Panc1 (cell line): ENCODE measurements at regions not wholly inside any gene's neighbourhood (a gene's known extent, or its start where the extent isn't known, plus 50 kb on each side); places are given as distances from the start of the nearest gene placed in this dataset.

ENCODE experiments used
- ATAC-seq: fragments of 200-7000 bp; cut with Tn5 transposase; 2 replicates; pipeline ENCODE4 v1.9.1; 2020; ENCODE audit warnings: mild to moderate bottlenecking, moderate library complexity
- BruUV-seq: library from RNA; stranded (reverse); fragments of 400-500 nt; replicated peaks from 2 replicates; lab custom pipeline; 2021; lab: Mats Ljungman, UMichigan
- CTCF ChIA-PET: fragments of 300-600 bp; sonication (Branson Sonifier 250); formaldehyde crosslinking; loops from one replicate; lab custom pipeline; 2022; ENCODE audit warnings: antibody characterized with exemption; lab: Charles Lee
- POLR2A ChIA-PET: fragments of 300-600 bp; sonication (Branson Sonifier 250); formaldehyde crosslinking; loops from one replicate; lab custom pipeline; 2022; ENCODE audit warnings: antibody characterized with exemption; lab: Charles Lee
- DNase-seq: peaks from one replicate; pipeline ENCODE4 v3.0.0-alpha.2; 2010; ENCODE audit warnings: low read depth, low spot score
- H3K27ac ChIP-seq: 2 replicates; pipeline ENCODE4 v1.5.1; 2011; ENCODE audit warnings: mild to moderate bottlenecking, low read length, inconsistent platforms
- H3K27me3 ChIP-seq: fragments of 200-500 bp; sonication (Bioruptor generic); 2 replicates; pipeline ENCODE4 v1.6.0; 2014; ENCODE audit warnings: low read length, inconsistent platforms; ENCODE audit not compliant: control insufficient read depth, insufficient read depth
- H3K36me3 ChIP-seq: fragments of 200-500 bp; sonication (Bioruptor generic); 2 replicates; pipeline ENCODE4 v1.5.1; 2014; ENCODE audit warnings: inconsistent platforms, mild to moderate bottlenecking, low read length, moderate library complexity; ENCODE audit not compliant: control insufficient read depth, insufficient read depth
- H3K4me1 ChIP-seq: 2 replicates; pipeline ENCODE4 v1.5.1; 2011; ENCODE audit warnings: inconsistent platforms, mild to moderate bottlenecking, low read length, moderate library complexity; ENCODE audit not compliant: control insufficient read depth, insufficient read depth
- H3K4me3 ChIP-seq, 2 experiments: 2 replicates each; pipeline ENCODE4 v1.5.1; 2011 to 2012; ENCODE audit warnings: low read depth in 2 of 2, low read length in 2 of 2, mild to moderate bottlenecking in 2 of 2, inconsistent platforms in 1 of 2, moderate library complexity in 1 of 2
- H3K9me3 ChIP-seq: fragments of 200-500 bp; sonication (Bioruptor generic); 2 replicates; pipeline ENCODE4 v1.5.1; 2014; ENCODE audit warnings: low read depth, mild to moderate bottlenecking, inconsistent platforms, low read length, moderate library complexity; ENCODE audit not compliant: control insufficient read depth, insufficient read depth
- CTCF ChIP-seq: fragments of 450-650 bp; IDR thresholded peaks from 2 replicates; pipeline ENCODE4 v1.5.1; 2017; ENCODE audit warnings: mild to moderate bottlenecking
- POLR2AphosphoS5 ChIP-seq: IDR thresholded peaks from 2 replicates; pipeline ENCODE4 v1.6.1; 2012; ENCODE audit warnings: mild to moderate bottlenecking, low read depth, low read length, moderate library complexity
- REST ChIP-seq, 2 experiments: IDR thresholded peaks; 2 replicates each; pipeline ENCODE4 v1.6.1; 2011 to 2012; ENCODE audit warnings: low read depth in 2 of 2, control low read depth in 1 of 2, low read length in 1 of 2, mild to moderate bottlenecking in 1 of 2, moderate library complexity in 1 of 2; ENCODE audit not compliant: insufficient read depth in 1 of 2
- SIN3A ChIP-seq: IDR thresholded peaks from 2 replicates; pipeline ENCODE4 v1.6.1; 2012; ENCODE audit warnings: low read depth, mild to moderate bottlenecking, low read length, moderate library complexity, borderline replicate concordance; ENCODE audit not compliant: insufficient read depth
- TCF7L2 ChIP-seq: IDR thresholded peaks from 2 replicates; pipeline ENCODE4 v1.6.1; 2011; ENCODE audit warnings: mild to moderate bottlenecking, low read depth, low read length, inconsistent platforms
- in situ Hi-C: cut with HindIII; loops from 2 replicates; pipeline ENCODE4 v1.10.0; 2016; ENCODE audit warnings: low sequenced_read_pairs, low pct_unique_long_range_greater_than_20kb
- intact Hi-C: fragments of 100-400 bp; cut with micrococcal nuclease; formaldehyde crosslinking; loops from one replicate; pipeline ENCODE4 v1.10.0; 2022; ENCODE audit not compliant: unreplicated experiment

GRCh38 chr4:121551881-121552280 lies 144.9 kb downstream of the ANXA5 start:
- Histone ChIP-seq H3K27me3 (no peaks in the 10 kb centered on the region), H3K9me3 (no peaks in the 10 kb centered on the region), H3K36me3 (no peaks in the 10 kb centered on the region), H3K27ac (no peak overlapping the region), H3K4me1 (no peaks in the 10 kb centered on the region), H3K4me3 (no peak overlapping the region)
- CTCF ChIA-PET = no interaction called here
- intact Hi-C loops = no loop called here
- TF ChIP-seq SIN3A (no peak), CTCF (no peak), POLR2AphosphoS5 (no peak), TCF7L2 (no peak), REST (IDR thresholded peaks at IDR 0.05; ENCODE audit: insufficient read depth in 1 of 2, low read depth in 2 of 2, low read length in 1 of 2) (no peak)
- no peak for DNase-seq
- in situ Hi-C loops = no loop called here
- BruUV-seq = no TSS peak
- POLR2A ChIA-PET = no interaction called here
- no peak for ATAC-seq

- no peak overlapping the region for H3K4me3 ChIP-seq
- intact Hi-C loops (no loop called here), in situ Hi-C loops (no loop called here)
- CTCF ChIA-PET = no interaction called here
- DNase-seq (no peak), ATAC-seq (no peak)
- H3K27me3 ChIP-seq = no peaks in the 10 kb centered on the region
- TF ChIP-seq REST (IDR thresholded peaks at IDR 0.05; ENCODE audit: insufficient read depth in 1 of 2, low read depth in 2 of 2, low read length in 1 of 2) = no peak
- TF ChIP-seq SIN3A = no peak
- TF ChIP-seq TCF7L2 = no peak
- TF ChIP-seq CTCF = no peak
- no peak for TF ChIP-seq POLR2AphosphoS5
- H3K4me1 ChIP-seq = no peaks in the 10 kb centered on the region
- no peak overlapping the region for H3K27ac ChIP-seq
- H3K9me3 ChIP-seq = no peaks in the 10 kb centered on the region
- no TSS peak for BruUV-seq
- POLR2A ChIA-PET = no interaction called here
- H3K36me3 ChIP-seq = no peaks in the 10 kb centered on the region
Measured at GRCh38 chr4:121551271-121551670, 145.5 kb downstream of the ANXA5 start.
